GM21619 (cell line): ENCODE measurements at regions not wholly inside any gene's neighbourhood (a gene's known extent, or its start where the extent isn't known, plus 50 kb on each side); places are given as distances from the start of the nearest gene placed in this dataset.
"Not testable (repeated sequence)": the region's sequence is repeated elsewhere in the genome, so short reads cannot be mapped to it uniquely, and the experiment has no call there.

Experiments used
- ATAC-seq: cut with Tn5 transposase; IDR thresholded peaks from one replicate; pipeline ENCODE4 v1.9.1; 2021; ENCODE audit not compliant: unreplicated experiment

DNA sequence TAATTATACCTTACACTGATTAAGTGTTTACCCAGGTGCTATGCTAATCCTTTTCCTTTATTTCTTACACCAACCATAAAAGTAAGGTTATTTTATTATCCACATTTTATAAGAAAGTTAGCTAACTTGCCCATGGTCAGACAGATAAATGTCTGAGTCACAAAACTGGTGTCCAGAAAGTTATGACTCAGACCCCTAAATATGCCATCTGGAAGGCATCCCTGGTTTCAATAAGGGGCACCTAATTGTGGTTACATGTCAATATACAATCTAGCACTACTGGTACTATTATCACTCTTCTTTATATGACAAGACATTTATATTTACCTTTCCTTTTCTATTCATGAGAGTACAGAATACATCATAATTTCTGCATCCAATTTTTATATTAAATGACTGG lies 496.5 kb upstream of the ADGRL2 start:
- no peak for ATAC-seq

DNA sequence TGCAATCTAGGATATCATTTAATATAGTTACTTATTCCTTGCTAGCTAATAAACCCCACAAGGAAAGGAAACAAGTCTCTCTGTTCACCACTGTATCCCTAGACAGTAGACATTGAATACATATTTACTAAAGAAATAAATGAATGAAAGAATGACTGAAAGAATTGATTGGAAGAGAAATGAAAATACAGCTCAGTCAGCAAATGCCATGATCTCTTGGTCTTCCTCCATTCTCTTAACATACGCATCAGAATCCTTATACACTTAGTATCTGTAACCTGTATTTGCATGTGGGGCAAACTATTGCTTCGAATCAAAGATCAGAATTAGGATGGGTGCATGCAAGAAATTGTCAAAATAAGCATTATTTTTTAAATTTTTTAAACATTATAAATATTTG lies 500.8 kb upstream of the ADGRL2 start:
- ATAC-seq, result no peak

DNA sequence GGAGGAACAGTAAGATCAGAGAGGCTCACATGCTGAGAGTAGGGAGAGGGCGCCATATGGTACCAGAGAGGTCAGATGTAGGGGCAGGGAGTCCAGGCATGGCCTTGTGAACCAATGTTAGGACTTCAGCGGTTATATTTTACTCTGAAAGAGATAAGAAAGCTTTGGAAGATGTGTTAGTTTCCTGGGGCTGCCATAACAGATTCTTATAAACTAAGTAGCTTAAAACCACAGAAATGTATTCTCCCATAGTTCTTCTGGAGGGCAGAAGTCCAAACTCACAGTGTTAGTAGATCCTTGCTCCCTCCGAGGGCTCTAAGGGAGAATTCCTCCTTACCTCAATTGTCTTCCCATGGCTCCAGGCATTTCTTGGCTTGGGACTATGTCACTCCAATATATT lies 502.5 kb upstream of the ADGRL2 start:
- no peak for ATAC-seq

DNA sequence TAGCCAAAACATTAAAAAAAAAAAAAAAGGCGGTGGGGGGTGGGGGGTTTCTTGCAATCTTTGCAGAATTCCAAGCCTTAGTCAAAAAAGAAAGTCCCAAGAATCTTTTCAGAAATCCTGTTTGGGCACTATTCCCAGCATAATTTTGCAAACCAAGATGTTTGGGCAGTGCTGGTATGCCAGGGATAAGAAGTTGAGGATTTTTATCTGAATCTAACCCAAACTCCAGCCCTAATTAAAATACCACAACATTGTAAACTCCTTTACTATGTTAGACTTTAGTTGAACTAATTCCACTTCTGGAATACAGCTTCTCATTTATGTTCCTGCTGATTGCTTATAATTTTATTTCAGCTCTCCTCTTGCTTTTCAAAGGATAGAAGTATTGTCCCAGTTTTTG lies 504.1 kb upstream of the ADGRL2 start:
- ATAC-seq, result no peak

DNA sequence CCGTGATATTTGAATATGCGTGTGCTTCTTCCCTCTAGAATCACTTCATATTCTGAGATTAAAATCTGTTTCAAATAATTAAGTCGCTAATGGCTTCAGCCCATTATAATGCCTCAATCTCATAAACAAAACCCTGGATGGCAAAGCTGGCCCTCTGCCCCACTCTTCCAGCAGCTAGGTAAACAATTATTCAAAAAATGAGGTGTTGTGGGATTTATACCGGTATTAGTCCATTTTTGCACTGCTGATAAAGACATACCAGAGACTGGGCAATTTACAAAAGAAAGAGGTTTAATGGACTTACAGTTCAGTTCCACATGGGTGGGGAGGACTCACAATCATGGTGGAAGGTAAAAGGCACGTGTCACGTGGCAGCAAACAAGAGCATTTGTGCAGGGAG lies 510.4 kb upstream of the ADGRL2 start:
- ATAC-seq, result no peak

DNA sequence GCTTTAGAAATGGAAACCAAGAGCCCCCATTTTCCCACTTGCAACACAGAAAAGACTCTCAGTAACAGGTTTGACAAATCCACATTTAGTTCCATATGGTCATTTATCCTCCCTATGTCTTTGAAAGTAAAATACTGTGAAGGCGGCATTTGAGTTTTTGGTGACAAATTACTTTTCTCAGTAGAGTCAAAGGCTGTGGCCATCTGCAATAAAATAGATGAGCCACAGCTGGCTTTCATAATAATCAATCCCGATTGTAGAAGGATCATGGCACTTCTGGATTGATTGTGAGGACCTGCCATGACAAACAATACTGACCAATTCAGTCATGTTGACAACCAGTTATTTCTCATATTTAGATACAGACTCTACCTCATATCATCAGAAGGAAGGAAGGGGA lies 512.0 kb upstream of the ADGRL2 start:
- no peak for ATAC-seq

DNA sequence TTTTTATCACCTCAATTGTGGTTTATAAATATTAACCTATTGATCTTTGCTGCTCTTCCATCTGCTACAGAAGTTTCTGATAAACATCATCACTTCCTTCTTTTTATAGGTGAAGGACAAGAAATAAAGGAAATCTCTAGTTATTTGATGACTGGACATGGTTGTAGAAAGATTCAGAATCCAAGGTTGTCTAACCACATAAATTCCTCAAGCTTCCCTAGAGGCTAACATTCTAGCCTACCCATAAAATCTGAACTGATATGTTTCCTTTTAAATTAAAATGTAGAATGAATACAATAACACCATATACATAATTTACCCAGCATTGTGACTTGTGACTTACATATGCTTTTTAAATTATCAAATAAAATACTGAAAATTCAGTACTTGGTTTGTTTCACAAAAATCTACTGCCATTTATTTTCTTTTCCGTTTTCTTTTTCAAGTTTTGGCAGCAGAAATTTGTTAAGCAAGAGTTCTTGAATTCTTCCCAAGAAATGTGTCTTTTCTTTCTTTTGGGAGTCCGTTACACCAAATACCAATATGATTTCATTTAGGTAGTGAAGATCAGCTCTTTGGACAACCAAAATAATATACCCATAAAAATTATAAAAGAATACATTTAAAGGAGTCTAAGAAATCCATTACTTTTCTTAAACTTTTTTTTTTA lies 513.2 kb upstream of the ADGRL2 start:
- ATAC-seq, result no peak

DNA sequence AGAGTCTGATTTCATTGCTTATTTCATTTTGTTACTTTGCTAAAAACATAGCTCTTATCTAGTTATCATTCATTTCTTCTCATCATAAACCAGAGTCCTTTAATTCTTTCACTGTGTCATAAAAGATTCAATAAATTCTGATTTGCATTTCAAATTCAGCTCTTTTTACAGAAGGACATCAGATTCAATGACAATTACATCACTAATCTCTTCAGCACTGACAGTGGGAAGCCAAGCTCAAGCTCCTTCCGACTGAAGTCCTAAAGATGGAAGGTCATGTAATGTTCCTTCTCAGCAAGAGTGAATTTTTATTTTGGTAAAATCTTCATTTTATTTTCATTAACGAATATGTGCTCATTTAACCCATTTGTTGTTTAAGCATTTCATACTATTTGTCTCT lies 530.7 kb upstream of the ADGRL2 start:
- ATAC-seq, result no peak

DNA sequence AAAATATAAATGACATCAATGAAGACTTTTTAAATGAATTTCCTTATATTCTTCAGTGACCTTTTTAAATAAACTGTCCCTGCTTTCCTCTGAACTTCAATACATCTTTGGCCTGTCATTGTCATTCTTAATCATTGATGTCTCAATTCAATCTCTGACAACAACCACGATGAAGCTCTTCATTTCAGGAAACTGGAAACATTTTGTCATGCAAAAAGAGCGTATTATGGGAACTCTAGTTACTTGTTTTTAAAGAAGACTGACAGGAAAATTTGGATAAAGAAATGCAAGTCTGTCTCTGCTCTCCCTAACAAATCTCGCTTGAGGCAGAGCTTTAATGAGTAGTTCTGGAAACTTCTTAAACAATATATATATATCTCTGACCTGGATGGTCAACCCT lies 535.8 kb upstream of the ADGRL2 start:
- no peak for ATAC-seq

DNA sequence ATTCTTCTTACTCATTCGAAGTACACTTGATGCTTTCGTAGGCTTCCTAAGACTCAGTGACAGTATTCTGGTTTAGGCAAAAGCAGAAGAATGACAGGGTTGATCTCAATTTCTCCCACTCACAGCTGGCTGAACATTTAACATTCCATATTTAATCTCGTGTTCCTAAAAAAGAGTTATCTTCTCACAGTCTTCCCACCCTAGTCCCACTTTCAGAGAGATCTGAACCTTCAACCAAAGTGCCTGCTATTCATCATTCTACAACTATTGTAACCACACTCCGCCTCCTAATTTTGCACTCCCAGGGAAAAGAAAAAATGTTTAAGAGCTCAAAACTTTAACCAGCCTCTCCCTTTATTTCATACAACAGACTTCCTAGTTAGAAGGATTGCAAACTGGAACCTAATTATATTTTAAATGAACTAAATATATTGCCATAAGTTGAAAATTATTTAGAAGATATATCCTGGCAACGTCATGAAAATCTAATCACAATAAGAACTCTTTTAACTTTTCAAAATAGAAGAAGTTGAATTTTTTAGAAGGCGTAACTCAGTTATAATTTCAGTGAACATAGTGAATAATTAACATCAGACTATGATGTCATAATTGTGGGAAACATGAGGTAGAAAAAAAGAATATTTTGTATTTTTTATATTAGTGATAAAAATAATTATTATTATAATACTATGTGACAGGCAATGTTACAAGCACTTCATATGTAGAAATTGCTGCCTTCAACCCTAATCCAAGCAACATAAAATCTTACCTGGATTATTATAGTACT lies 540.9 kb upstream of the ADGRL2 start:
- no peak for ATAC-seq

DNA sequence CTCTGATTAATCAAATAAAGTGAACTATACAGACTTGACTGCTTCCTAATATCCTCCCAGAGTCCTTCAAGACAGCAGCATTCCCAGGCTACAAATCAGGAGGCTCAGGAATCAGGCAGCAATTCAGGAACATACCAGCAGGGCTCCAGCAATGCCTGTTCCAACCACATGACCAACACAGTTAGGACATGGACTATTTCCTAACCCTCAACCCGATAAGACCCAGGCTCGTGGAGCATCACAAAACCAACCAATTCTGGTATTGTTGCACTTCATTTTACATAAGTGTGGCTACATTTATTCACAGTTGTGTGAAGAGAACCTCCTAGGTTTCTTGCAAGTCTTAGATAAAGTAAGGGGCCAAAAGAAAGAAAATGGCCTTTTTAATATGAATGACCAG lies 546.2 kb upstream of the ADGRL2 start:
- ATAC-seq, result no peak

DNA sequence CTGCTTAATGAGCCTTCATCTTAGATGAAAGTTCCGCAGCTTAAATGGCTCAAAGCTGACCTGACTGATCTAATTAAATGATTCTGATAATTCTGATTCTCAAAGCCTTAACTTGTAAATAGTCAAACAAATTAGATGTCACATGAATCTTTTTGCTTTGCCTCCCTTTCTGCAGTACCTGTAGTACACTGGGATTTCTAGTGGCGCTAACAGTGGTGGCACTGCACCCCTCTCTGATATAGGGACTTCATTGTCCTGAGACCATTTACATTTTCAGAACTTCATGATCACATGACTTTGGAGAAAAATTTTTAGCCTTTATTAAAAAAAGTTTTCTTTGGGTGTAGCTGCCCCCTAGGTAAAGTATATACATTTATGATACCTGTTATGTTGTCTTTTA lies 546.7 kb upstream of the ADGRL2 start:
- ATAC-seq, result no peak

DNA sequence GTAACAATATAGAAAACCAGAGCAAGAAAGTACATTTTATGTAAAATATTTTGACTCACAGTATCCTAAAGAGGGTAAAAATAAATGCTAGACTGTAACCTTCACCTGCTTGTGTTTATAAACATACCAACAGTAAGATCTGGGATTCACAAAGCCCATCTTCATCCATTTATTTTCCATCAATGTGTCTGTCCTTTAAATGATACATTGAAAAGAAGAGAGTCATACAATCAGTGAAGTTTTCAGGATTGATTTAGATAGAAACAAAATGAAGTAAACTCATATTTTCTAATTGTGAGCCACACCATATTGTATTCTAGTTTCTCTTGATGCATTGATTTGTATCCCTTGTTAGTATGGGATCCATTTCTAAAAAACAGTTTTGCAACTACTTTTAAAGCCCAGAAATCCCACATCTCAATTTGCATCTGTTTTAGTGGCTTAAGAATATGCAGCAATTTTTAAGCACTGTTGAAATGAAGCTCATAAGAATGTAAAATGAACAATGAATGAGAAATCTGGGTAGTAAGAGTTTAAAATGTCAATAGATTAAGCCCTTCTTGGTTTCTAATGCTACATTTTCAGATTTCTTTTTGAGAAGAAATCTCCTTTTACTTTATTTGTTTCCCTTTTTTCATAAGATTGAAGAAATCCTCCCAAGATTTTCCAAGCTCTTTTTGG lies 548.1 kb upstream of the ADGRL2 start:
- no peak for ATAC-seq

DNA sequence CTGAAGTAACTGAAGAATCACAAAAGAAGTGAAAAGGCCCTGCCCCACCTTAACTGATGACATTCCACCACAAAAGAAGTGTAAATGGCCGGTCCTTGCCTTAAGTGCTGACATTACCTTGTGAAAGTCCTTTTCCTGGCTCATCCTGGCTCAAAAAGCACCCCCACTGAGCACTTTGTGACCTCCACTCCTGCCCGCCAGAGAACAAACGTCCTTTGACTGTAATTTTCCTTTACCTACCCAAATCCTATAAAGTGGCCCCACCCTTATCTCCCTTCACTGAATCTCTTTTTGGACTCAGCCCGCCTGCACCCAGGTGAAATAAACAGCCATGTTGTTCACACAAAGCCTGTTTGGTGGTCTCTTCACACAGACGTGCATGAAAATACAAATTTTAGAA lies 549.9 kb upstream of the ADGRL2 start:
- ATAC-seq, result not testable (repeated sequence)

DNA sequence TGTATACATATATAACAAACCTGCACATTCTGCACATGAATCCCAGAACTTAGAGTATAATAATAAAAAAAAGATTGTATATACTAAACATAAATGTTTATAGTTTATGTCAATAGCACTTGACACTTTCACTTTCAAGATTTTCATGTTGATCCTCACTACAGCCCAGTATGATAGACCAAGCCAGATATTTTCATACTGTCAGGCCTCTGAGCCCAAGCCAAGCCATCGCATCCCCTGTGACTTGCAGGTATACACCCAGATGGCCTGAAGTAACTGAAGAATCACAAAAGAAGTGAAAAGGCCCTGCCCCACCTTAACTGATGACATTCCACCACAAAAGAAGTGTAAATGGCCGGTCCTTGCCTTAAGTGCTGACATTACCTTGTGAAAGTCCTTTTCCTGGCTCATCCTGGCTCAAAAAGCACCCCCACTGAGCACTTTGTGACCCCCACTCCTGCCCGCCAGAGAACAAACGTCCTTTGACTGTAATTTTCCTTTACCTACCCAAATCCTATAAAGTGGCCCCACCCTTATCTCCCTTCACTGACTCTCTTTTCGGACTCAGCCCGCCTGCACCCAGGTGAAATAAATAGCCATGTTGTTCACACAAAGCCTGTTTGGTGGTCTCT lies 555.5 kb upstream of the ADGRL2 start:
- ATAC-seq, result not testable (repeated sequence)

DNA sequence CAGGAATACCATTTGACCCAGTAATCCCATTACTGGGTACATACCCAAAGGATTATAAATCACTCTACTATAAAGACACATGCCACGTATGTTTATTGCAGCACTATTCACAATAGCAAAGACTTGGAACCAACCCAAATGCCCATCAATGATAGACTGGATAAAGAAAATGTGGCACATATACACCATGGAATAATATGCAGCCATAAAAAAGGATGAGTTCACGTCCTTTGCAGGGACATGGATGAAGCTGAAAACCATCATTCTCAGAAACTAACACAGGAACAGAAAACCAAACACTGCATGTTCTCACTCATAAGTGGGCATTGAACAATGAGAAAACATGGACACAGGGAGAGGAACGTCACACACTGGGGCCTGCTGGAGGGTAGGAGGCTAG lies 556.1 kb upstream of the ADGRL2 start:
- not testable (repeated sequence) for ATAC-seq

DNA sequence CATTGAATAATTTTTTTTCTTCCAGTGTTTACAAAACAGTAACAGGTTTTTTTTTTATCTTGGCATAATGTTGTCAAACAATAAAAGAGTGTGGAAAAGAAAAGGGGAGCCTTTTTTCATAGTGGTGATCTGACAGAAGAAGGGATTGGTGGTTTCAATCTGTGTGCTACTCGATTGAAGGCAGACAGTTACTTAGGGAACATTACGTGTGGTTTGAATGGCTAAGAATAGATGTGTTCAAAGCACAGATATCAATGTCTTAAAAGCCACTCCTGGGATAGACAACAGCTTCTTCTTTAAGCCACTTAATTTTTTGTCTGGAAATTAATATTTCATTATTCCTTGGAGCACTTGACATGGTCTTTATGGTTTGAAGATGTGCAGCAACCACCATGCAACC lies 558.6 kb upstream of the ADGRL2 start:
- no peak for ATAC-seq

DNA sequence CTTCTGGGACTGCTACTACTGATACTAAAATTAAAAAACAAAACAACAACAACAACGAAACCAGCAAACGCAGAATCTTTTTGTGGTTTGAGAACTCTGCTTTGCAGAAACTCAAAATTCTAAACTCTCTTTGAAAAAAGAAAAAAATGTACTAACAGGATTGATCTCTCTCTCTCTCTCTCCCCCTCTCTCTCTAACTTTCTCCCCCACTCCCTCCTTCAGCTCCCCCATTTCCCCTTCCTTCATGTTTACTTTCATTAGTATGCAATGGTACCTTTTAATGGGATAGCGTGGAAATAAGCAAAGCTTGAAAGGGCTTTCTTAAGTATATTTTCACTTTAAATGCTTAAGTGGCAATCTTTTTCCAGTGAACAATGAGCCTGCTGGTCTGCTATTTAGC lies 562.6 kb upstream of the ADGRL2 start:
- no peak for ATAC-seq

DNA sequence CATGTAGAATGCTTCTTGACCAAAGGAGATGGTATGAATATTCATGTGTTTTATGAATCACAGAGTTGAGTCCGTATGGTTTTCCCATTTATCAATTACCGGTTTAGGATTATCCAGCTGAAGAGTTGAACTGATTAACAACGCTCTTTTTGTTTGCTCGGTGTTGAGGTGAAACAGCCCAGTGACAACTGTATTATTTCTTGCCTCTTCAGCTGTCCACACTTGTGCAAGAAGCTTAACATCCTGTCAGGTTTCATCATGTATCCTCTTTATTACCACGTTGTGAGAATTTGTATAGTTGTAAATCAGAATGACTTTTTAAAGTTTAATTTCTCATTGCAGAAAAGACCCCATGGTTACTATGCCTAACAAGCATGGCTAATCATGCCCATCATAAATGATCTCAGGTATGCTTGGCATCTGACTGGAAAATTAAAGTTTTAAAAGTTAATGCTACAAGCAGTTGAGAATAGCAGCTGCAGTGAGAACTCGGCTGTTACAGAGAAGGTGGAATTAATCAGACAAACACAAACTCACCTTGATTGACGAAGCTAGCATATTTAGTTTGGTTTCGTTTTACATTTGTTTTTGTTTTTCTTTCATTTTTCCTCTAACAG lies 563.2 kb upstream of the ADGRL2 start:
- no peak for ATAC-seq

DNA sequence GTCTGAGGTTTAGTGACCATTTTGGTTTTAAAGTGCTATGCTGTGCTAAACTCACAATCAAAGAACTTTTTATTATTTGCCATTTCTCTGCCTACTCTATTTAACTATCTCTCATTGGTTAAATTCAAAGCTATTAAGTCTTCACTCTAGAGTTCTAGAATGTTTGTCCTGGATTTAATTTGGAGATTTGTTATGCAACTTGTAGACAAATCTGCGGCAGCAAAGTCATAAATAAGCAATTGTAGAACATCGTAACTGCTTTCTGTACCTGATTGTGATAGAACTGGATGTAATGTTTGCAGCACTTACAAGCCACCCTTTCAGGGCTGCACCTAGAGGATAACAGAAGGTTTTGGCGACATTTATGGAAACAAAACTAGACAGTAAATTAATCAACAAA lies 566.5 kb upstream of the ADGRL2 start:
- no peak for ATAC-seq

DNA sequence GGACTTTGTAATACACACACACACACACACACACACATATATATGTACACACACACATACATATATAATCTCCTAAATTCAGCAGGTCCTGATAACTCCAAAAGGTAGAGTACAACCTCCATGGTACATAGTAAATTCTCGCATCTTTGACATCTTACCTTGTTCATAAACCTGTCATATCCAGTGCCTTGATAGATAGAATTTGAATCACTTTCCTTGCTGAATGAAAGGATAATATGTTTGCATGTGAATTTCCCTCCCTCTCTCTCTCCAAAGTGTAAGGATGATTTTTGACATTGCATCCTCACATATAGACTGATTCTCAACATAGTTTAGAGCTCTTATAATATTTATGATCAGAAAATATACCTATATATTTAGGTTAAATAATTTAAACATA lies 567.1 kb upstream of the ADGRL2 start:
- ATAC-seq, result no peak
